CD4-positive, alpha-beta T cell (primary cell): ENCODE measurements at regions not wholly inside any gene's neighbourhood (a gene's known extent, or its start where the extent isn't known, plus 50 kb on each side); places are given as distances from the start of the nearest gene placed in this dataset.

Source experiments
- ATAC-seq: fragments of 200-7000 bp; cut with Tn5 transposase; one replicate; pipeline ENCODE4 v1.10.0; 2022; ENCODE audit warnings: mild to moderate bottlenecking; ENCODE audit not compliant: poor library complexity
- CTCF ChIA-PET: fragments of 350-600 bp; sonication (Branson Sonifier 250); formaldehyde crosslinking; loops from one replicate; lab custom pipeline; 2021; ENCODE audit warnings: antibody characterized with exemption, inconsistent platforms; lab: Charles Lee
- POLR2A ChIA-PET: fragments of 350-600 bp; sonication (Branson Sonifier 250); formaldehyde crosslinking; loops from one replicate; lab custom pipeline; 2021; ENCODE audit warnings: antibody characterized with exemption, inconsistent platforms; lab: Charles Lee
- DNase-seq, 14 experiments: peaks; one replicate each; pipeline ENCODE4 v3.0.0-alpha.2; 2013 to 2020; ENCODE audit warnings: mixed read lengths in 2 of 14
- H3K27ac ChIP-seq, 2 donors: one replicate each; pipeline versions ENCODE4 v1.5.1 to v1.7.0; 2013; ENCODE audit warnings: low read length in 2 of 2, low read depth in 1 of 2, mild to moderate bottlenecking in 1 of 2
- H3K27me3 ChIP-seq, 2 experiments: 1 replicate in 1 of 2; 2 replicates in 1 of 2; pipeline versions ENCODE4 v1.6.1 to v1.7.0; 2013; ENCODE audit warnings: low read length in 2 of 2, control low read depth in 1 of 2, mild to moderate bottlenecking in 1 of 2, moderate library complexity in 1 of 2; ENCODE audit not compliant: insufficient read depth in 2 of 2, control insufficient read depth in 1 of 2
- H3K36me3 ChIP-seq: one replicate; pipeline ENCODE4 v1.6.1; 2013; ENCODE audit warnings: low read length, control low read depth; ENCODE audit not compliant: insufficient read depth
- H3K4me1 ChIP-seq: one replicate; pipeline ENCODE4 v1.6.1; 2013; ENCODE audit warnings: low read length, control low read depth; ENCODE audit not compliant: insufficient read depth
- H3K4me3 ChIP-seq: one replicate; pipeline ENCODE4 v1.5.1; 2013; ENCODE audit warnings: mild to moderate bottlenecking, low read length, moderate library complexity
- H3K9me3 ChIP-seq, 2 experiments: 1 replicate in 1 of 2; 2 replicates in 1 of 2; pipeline versions ENCODE4 v1.6.1 to v1.7.0; 2013; ENCODE audit warnings: low read length in 2 of 2, mild to moderate bottlenecking in 2 of 2, control low read depth in 1 of 2, moderate library complexity in 1 of 2; ENCODE audit not compliant: control insufficient read depth in 1 of 2, insufficient read depth in 1 of 2
- H3K27ac Mint-ChIP-seq: one replicate; pipeline ENCODE4 v1.8.0; 2020; ENCODE audit warnings: mixed read lengths
- H3K27me3 Mint-ChIP-seq: one replicate; pipeline ENCODE4 v1.8.0; 2021; ENCODE audit warnings: mixed read lengths
- H3K36me3 Mint-ChIP-seq: one replicate; pipeline ENCODE4 v1.8.0; 2021; ENCODE audit warnings: low read depth, mixed read lengths
- H3K4me1 Mint-ChIP-seq: one replicate; pipeline ENCODE4 v1.8.0; 2021; ENCODE audit warnings: low read depth, mixed read lengths
- H3K4me3 Mint-ChIP-seq: one replicate; pipeline ENCODE4 v1.8.0; 2020; ENCODE audit warnings: mild to moderate bottlenecking, mixed read lengths
- H3K9me3 Mint-ChIP-seq: one replicate; pipeline ENCODE4 v1.8.0; 2020; ENCODE audit warnings: mixed read lengths
- intact Hi-C, 2 experiments: fragments of 100-400 bp; cut with DNase I in 1 of 2; cut with micrococcal nuclease in 1 of 2; formaldehyde crosslinking; loops; one replicate each; pipeline versions ENCODE4 v1.15.1 to v1.9.0; 2023 to 2025; cut with DNase I, micrococcal nuclease
- TF ChIP-seq, protein P1 (sequence below): fragments of 200-600 bp; IDR thresholded peaks from one replicate; pipeline ENCODE4 v1.8.0; 2022; ENCODE audit warnings: antibody characterized with exemption, mild to moderate bottlenecking

- no peak overlapping the region for H3K27ac Mint-ChIP-seq
- no peaks in the 10 kb centered on the region for H3K36me3 Mint-ChIP-seq
- ChIA-PET CTCF (no interaction called here), POLR2A (interaction anchor here (0.6 kb wide), 1 partner anchor 581 kb away, joined by 3 read pairs; no protein-coding TSS in a partner anchor)
- no peaks in the 10 kb centered on the region for H3K36me3 ChIP-seq
- no peaks in the 10 kb centered on the region for H3K9me3 ChIP-seq
- no peaks in the 10 kb centered on the region for H3K4me1 ChIP-seq
- no peaks in the 10 kb centered on the region for H3K9me3 Mint-ChIP-seq
- ATAC-seq (no peak), DNase-seq (no peak)
- TF ChIP-seq, protein P1, sequence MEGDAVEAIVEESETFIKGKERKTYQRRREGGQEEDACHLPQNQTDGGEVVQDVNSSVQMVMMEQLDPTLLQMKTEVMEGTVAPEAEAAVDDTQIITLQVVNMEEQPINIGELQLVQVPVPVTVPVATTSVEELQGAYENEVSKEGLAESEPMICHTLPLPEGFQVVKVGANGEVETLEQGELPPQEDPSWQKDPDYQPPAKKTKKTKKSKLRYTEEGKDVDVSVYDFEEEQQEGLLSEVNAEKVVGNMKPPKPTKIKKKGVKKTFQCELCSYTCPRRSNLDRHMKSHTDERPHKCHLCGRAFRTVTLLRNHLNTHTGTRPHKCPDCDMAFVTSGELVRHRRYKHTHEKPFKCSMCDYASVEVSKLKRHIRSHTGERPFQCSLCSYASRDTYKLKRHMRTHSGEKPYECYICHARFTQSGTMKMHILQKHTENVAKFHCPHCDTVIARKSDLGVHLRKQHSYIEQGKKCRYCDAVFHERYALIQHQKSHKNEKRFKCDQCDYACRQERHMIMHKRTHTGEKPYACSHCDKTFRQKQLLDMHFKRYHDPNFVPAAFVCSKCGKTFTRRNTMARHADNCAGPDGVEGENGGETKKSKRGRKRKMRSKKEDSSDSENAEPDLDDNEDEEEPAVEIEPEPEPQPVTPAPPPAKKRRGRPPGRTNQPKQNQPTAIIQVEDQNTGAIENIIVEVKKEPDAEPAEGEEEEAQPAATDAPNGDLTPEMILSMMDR = no peak
- no peak overlapping the region for H3K4me3 ChIP-seq
- no peak overlapping the region for H3K4me3 Mint-ChIP-seq
- no peak overlapping the region for H3K27ac ChIP-seq
- no peaks in the 10 kb centered on the region for H3K4me1 Mint-ChIP-seq
- no peaks in the 10 kb centered on the region for H3K27me3 Mint-ChIP-seq
- intact Hi-C loops = no loop called here
- H3K27me3 ChIP-seq = no peaks in the 10 kb centered on the region
These were observed 1102.8 kb upstream of the GJE1 start for GRCh38 chr6:141029908-141030307.

- CTCF ChIA-PET = no interaction called here
- POLR2A ChIA-PET = no interaction called here
These were observed 1103.9 kb upstream of the GJE1 start for GRCh38 chr6:141028791-141029280.

GRCh38 chr6:141026504-141026903 is 1106.2 kb upstream of the GJE1 start:
- TF ChIP-seq, protein P1 = no peak

More at GRCh38 chr6:141028791-141029280, 1103.9 kb upstream of the GJE1 start:
- Histone ChIP-seq H3K9me3 (no peaks in the 10 kb centered on the region), H3K27me3 (no peaks in the 10 kb centered on the region), H3K4me3 (no peak overlapping the region), H3K27ac (no peak overlapping the region), H3K4me1 (no peaks in the 10 kb centered on the region), H3K36me3 (no peaks in the 10 kb centered on the region)
- TF ChIP-seq, protein P1 = no peak
- intact Hi-C loops = no loop called here
- ATAC-seq (no peak), DNase-seq (no peak)
- Mint-ChIP-seq H3K9me3 (no peaks in the 10 kb centered on the region), H3K27ac (no peak overlapping the region), H3K4me3 (no peak overlapping the region), H3K4me1 (no peaks in the 10 kb centered on the region), H3K36me3 (no peaks in the 10 kb centered on the region), H3K27me3 (no peaks in the 10 kb centered on the region)

More at GRCh38 chr6:141026504-141026903, 1106.2 kb upstream of the GJE1 start:
- Mint-ChIP-seq H3K9me3 (no peaks in the 10 kb centered on the region), H3K27me3 (no peaks in the 10 kb centered on the region), H3K27ac (no peak overlapping the region), H3K4me3 (no peak overlapping the region), H3K4me1 (no peaks in the 10 kb centered on the region), H3K36me3 (no peaks in the 10 kb centered on the region)
- H3K27me3 ChIP-seq = no peaks in the 10 kb centered on the region
- no peak overlapping the region for H3K27ac ChIP-seq
- H3K36me3 ChIP-seq = no peaks in the 10 kb centered on the region
- CTCF ChIA-PET = no interaction called here
- H3K9me3 ChIP-seq = no peaks in the 10 kb centered on the region
- H3K4me1 ChIP-seq = no peaks in the 10 kb centered on the region
- POLR2A ChIA-PET = no interaction called here
- ATAC-seq = no peak
- H3K4me3 ChIP-seq = no peak overlapping the region
- intact Hi-C loops = no loop called here
- DNase-seq = no peak
